ENCODE measurements at regions not wholly inside any gene's neighbourhood (a gene's known extent, or its start where the extent isn't known, plus 50 kb on each side); places are given as distances from the start of the nearest gene placed in this dataset.

GRCh38 chr15:36079021-36079420 lies 500.4 kb upstream of the CDIN1 start:
- no peak overlapping the region for H3K4me3 ChIP-seq (ENCODE audit: low read depth, low read length)
- no peak for TF ChIP-seq CTCF (IDR thresholded peaks at IDR 0.05; ENCODE audit: low read depth, low read length, missing control alignments)
- in situ Hi-C loops (cut with HindIII; ENCODE audit: low sequenced_read_pairs), result no loop called here
- DNase-seq (ENCODE audit: low read depth), result no peak

- TF ChIP-seq CTCF (IDR thresholded peaks at IDR 0.05; ENCODE audit: low read depth, low read length, missing control alignments), result no peak
- no peak overlapping the region for H3K4me3 ChIP-seq (ENCODE audit: low read depth, low read length)
- peak; percentile 2 for DNase-seq (ENCODE audit: low read depth)
- in situ Hi-C loops (cut with HindIII; ENCODE audit: low sequenced_read_pairs), result no loop called here
These were observed 498.7 kb upstream of the CDIN1 start for GRCh38 chr15:36080759-36081158.

GRCh38 chr15:36090286-36090946 lies 489.0 kb upstream of the CDIN1 start:
- no peak for TF ChIP-seq CTCF (IDR thresholded peaks at IDR 0.05; ENCODE audit: low read depth, low read length, missing control alignments)
- in situ Hi-C loops (cut with HindIII; ENCODE audit: low sequenced_read_pairs), result no loop called here
- no peak for DNase-seq (ENCODE audit: low read depth)
- H3K4me3 ChIP-seq (ENCODE audit: low read depth, low read length), result no peak overlapping the region

DNA sequence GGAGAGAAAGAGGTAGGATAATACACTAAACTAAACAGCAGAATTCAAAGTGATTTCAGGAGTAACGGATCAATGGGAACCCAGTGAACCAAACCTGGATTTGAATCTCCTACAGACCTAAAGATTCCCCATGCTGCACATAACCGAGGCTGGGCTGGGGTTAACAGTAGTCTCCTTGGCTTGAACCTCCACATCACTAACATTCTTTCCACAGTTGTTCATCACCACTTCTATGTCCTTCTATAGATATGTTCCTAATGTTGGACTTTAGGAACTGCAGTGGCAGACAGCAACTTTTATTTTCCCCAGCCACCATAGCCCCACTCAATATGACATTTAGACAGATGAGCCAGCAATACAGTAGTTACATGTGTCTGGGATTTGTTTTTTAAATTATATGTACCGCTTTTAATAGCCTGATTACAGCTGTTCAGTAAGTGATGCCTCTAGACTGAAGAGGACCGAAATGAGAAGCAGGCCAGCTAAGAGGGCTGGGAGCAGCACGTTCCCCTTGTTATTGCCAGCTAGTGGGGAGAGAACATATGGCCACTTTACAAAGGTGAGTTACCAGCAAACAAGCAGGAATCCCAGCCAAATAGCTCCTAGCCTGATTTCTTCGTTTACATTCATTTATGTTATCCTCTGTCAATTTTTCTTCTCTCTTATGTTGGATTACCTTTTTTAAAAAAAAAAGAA lies 472.6 kb upstream of the CDIN1 start:
- DNase-seq (ENCODE audit: low read depth), result no peak
- in situ Hi-C loops (cut with HindIII; ENCODE audit: low sequenced_read_pairs), result no loop called here
- no peak overlapping the region for H3K4me3 ChIP-seq (ENCODE audit: low read depth, low read length)
- TF ChIP-seq CTCF (IDR thresholded peaks at IDR 0.05; ENCODE audit: low read depth, low read length, missing control alignments), result no peak

- in situ Hi-C loops (cut with HindIII; ENCODE audit: low sequenced_read_pairs), result no loop called here
- no peak overlapping the region for H3K4me3 ChIP-seq (ENCODE audit: low read depth, low read length)
- no peak for TF ChIP-seq CTCF (IDR thresholded peaks at IDR 0.05; ENCODE audit: low read depth, low read length, missing control alignments)
- DNase-seq (ENCODE audit: low read depth), result no peak
These were observed 470.9 kb upstream of the CDIN1 start for GRCh38 chr15:36108541-36108940.

- peak; percentile 70 for DNase-seq (ENCODE audit: low read depth)
- TF ChIP-seq CTCF (IDR thresholded peaks at IDR 0.05; ENCODE audit: low read depth, low read length, missing control alignments), result no peak
- in situ Hi-C loops (cut with HindIII; ENCODE audit: low sequenced_read_pairs), result no loop called here
- H3K4me3 ChIP-seq (ENCODE audit: low read depth, low read length), result no peak overlapping the region
These were observed 469.3 kb upstream of the CDIN1 start for GRCh38 chr15:36109943-36110658.
